ENCODE measurements at regions not wholly inside any gene's neighbourhood (a gene's known extent, or its start where the extent isn't known, plus 50 kb on each side); places are given as distances from the start of the nearest gene placed in this dataset.
"Not testable (repeated sequence)": the region's sequence is repeated elsewhere in the genome, so short reads cannot be mapped to it uniquely, and the experiment has no call there.

DNA sequence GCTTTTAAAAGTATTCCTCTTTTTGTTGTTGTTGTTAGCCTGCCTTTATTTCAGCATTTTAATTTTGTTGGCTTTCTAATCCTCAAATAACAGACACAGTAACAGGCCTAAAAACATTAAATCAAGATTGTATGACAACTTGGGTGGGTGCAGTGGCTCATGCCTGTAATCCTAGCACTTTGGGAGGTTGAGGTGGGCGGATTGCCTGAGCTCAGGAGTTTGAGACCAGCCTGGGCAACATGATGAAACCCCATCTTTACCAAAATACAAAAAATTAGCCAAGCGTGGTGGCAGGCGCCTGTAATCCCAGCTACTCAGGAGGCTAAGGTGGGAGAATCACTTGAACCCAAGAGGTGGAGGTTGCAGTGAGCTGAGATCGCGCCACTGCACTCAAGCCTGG lies 220.9 kb upstream of the PPP1R3A start:
- TF ChIP-seq, protein P1, sequence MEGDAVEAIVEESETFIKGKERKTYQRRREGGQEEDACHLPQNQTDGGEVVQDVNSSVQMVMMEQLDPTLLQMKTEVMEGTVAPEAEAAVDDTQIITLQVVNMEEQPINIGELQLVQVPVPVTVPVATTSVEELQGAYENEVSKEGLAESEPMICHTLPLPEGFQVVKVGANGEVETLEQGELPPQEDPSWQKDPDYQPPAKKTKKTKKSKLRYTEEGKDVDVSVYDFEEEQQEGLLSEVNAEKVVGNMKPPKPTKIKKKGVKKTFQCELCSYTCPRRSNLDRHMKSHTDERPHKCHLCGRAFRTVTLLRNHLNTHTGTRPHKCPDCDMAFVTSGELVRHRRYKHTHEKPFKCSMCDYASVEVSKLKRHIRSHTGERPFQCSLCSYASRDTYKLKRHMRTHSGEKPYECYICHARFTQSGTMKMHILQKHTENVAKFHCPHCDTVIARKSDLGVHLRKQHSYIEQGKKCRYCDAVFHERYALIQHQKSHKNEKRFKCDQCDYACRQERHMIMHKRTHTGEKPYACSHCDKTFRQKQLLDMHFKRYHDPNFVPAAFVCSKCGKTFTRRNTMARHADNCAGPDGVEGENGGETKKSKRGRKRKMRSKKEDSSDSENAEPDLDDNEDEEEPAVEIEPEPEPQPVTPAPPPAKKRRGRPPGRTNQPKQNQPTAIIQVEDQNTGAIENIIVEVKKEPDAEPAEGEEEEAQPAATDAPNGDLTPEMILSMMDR (IDR thresholded peaks at IDR 0.05): not testable (repeated sequence)
- not testable (repeated sequence) for TF ChIP-seq POLR2A (IDR thresholded peaks at IDR 0.05)
